ENCODE measurements at regions not wholly inside any gene's neighbourhood (a gene's known extent, or its start where the extent isn't known, plus 50 kb on each side); places are given as distances from the start of the nearest gene placed in this dataset.

DNA sequence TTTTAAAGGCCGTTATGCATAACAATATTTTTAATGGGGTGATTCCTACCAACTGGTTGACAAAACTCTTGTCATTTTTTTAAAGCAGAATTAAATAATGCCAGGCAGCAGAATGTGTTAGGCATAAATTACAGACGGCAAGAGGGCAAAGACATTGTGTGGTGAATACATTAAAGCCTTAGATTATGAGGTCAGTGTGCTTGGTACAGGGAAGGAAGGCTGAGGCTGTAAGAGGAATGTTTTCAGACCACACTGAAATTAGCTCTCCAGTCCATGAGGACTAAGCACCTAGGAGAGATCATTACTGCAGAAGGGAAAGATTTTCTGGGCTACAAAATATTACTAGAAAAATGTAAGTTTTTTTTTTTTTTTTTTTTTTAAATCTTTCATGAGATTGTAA, 312.8 kb upstream of the PRKCQ start:
- ChIA-PET CTCF (interaction anchor here (0.7 kb wide), 1 partner anchor 106 kb away, joined by 4 read pairs; no protein-coding TSS in a partner anchor), POLR2A (no interaction called here)
- Mint-ChIP-seq H3K4me1 (no peaks in the 10 kb centered on the region), H3K9me3 (ENCODE audit: low read depth) (no peaks in the 10 kb centered on the region), H3K27ac (no peak overlapping the region), H3K4me3 (no peak overlapping the region), H3K36me3 (ENCODE audit: low read depth) (no peaks in the 10 kb centered on the region), H3K27me3 (peaks cover 4% of the 10 kb centered on the region)
- DNase-seq (no peak), ATAC-seq (no peak)
- intact Hi-C loops (cut with DNase I, micrococcal nuclease), result no loop called here

DNA sequence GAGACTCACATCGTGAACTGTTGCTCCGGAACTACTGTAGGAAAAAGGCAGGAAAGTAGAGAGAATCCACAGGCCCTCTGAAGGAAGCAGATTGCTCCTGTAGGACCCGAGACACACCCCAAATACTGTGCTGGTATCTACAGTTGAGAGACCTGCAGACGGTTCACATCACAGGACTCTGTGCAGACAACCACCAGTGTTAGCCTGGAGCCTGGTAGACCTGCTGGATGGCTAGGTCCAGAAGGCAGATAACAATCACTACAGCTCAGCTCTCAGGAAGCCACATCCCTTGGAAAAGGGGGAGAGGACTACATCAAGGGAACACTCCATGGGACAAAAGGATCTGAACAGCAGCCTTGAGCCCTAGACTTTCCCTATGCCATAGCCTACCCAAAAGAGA, 311.8 kb upstream of the PRKCQ start:
- H3K36me3 Mint-ChIP-seq (ENCODE audit: low read depth), result no peaks in the 10 kb centered on the region
- no peak overlapping the region for H3K27ac Mint-ChIP-seq
- peaks cover 4% of the 10 kb centered on the region for H3K27me3 Mint-ChIP-seq
- no peaks in the 10 kb centered on the region for H3K9me3 Mint-ChIP-seq (ENCODE audit: low read depth)
- ATAC-seq, result no peak
- POLR2A ChIA-PET, result no interaction called here
- CTCF ChIA-PET, result no interaction called here
- intact Hi-C loops (cut with DNase I, micrococcal nuclease), result no loop called here
- no peak for DNase-seq
- no peaks in the 10 kb centered on the region for H3K4me1 Mint-ChIP-seq
- no peak overlapping the region for H3K4me3 Mint-ChIP-seq

DNA sequence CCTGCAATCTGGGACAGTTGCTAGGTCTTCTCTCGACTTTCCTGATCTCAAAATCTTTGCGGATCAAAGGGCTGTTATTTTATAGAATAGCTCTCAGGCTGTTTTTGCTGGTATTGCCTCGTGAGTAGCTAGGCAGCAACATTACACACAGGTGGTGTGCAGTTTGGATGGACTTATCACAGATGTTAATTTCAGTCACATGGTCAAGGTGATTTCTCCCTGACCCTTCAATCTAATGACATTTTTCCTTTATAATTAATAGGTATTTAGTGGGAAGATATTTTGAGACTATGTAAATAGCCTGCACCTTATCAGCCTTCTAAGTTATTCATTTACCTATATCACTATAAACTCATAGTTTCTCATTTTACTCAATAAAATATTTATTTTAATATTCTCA, 309.6 kb upstream of the PRKCQ start:
- no peak for DNase-seq
- intact Hi-C loops (cut with DNase I, micrococcal nuclease), result no loop called here

DNA sequence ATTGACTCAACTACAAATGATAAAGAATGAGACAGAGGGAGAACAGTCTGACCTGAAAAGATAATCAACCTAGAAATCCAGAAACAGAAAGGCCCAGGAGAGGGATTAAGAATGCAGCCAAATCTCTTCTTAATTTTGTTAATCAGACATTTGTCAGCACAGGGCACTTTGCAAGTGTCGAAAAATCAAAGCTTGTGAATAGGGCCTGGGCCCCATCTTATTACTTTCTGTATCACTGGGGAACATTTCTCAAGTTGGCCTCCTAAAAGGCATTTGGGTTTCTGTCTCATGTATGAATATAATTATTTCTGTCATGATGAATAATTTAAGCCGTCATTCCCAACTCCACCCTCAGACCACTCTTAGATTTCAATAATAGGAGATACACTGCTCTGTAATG, 308.4 kb upstream of the PRKCQ start:
- intact Hi-C loops (cut with DNase I, micrococcal nuclease), result no loop called here
- ATAC-seq (no peak), DNase-seq (no peak)
- ChIA-PET POLR2A (no interaction called here), CTCF (interaction anchor here (0.6 kb wide), 1 partner anchor 573 kb away, joined by 4 read pairs; no protein-coding TSS in a partner anchor)
- H3K4me3 Mint-ChIP-seq, result no peak overlapping the region
- no peaks in the 10 kb centered on the region for H3K36me3 Mint-ChIP-seq (ENCODE audit: low read depth)
- H3K27ac Mint-ChIP-seq, result no peak overlapping the region
- H3K9me3 Mint-ChIP-seq (ENCODE audit: low read depth), result no peaks in the 10 kb centered on the region
- H3K27me3 Mint-ChIP-seq, result peaks cover 4% of the 10 kb centered on the region
- H3K4me1 Mint-ChIP-seq, result peaks cover 4% of the 10 kb centered on the region

More for the DNA sequence above, 309.6 kb upstream of the PRKCQ start:
- H3K27ac Mint-ChIP-seq, result no peak overlapping the region
- no peaks in the 10 kb centered on the region for H3K36me3 Mint-ChIP-seq (ENCODE audit: low read depth)
- CTCF ChIA-PET, result interaction anchor here (1.0 kb wide), 1 partner anchor 29 kb away, joined by 3 read pairs; no protein-coding TSS in a partner anchor
- H3K4me3 Mint-ChIP-seq, result no peak overlapping the region
- no peaks in the 10 kb centered on the region for H3K9me3 Mint-ChIP-seq (ENCODE audit: low read depth)
- no peak for ATAC-seq
- H3K4me1 Mint-ChIP-seq, result peaks cover 4% of the 10 kb centered on the region
- H3K27me3 Mint-ChIP-seq, result no peaks in the 10 kb centered on the region
- POLR2A ChIA-PET, result no interaction called here

DNA sequence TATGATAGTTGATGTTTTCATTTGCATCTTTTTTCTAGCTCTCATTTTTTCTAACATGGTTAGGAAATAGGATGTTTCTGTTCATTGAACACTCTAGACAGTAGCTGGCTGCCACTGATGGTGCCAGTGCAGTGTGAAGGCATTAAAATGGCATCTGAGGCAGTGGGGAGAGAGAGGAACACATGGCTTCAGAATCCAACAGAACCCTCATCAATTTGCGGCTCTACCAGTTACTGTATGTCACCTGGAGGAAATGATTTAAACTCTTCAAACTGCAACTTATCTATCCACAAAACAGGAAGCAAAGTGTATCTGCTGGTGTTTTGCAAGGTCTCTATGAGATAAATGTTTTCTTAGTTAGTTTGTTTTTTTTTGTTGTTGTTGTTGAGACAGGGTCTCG, 305.2 kb upstream of the PRKCQ start:
- ATAC-seq, result no peak
- intact Hi-C loops (cut with DNase I, micrococcal nuclease), result no loop called here
- Mint-ChIP-seq H3K36me3 (ENCODE audit: low read depth) (no peaks in the 10 kb centered on the region), H3K4me3 (no peak overlapping the region), H3K27ac (no peak overlapping the region), H3K4me1 (peaks cover 4% of the 10 kb centered on the region), H3K27me3 (peaks cover 4% of the 10 kb centered on the region), H3K9me3 (ENCODE audit: low read depth) (no peaks in the 10 kb centered on the region)
- no peak for DNase-seq
- ChIA-PET POLR2A (no interaction called here), CTCF (no interaction called here)

DNA sequence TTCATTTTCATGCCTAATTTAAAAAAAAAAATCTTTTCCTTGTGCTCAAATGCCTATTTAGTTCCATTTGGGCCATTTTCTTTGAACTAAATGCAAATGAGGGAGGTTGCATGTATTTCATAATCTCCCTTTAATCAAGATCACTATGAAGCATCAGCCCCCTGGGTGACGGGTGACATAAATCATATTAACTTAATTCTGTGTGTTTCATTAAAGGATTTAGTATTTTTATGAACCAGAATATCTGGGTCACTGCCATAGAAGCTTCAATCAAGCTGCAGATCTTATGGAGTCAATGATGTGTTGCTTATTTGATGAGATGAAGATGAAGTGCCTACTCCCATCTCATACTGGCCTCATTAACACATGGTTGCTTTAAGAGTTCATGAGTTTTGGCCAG, 301.9 kb upstream of the PRKCQ start:
- H3K9me3 Mint-ChIP-seq (ENCODE audit: low read depth), result no peaks in the 10 kb centered on the region
- ATAC-seq (no peak), DNase-seq (no peak)
- no peaks in the 10 kb centered on the region for H3K36me3 Mint-ChIP-seq (ENCODE audit: low read depth)
- H3K4me3 Mint-ChIP-seq, result no peak overlapping the region
- intact Hi-C loops (cut with DNase I, micrococcal nuclease), result no loop called here
- peaks cover 6% of the 10 kb centered on the region for H3K27me3 Mint-ChIP-seq
- POLR2A ChIA-PET, result no interaction called here
- H3K27ac Mint-ChIP-seq, result no peak overlapping the region
- peaks cover 4% of the 10 kb centered on the region for H3K4me1 Mint-ChIP-seq
- CTCF ChIA-PET, result no interaction called here

DNA sequence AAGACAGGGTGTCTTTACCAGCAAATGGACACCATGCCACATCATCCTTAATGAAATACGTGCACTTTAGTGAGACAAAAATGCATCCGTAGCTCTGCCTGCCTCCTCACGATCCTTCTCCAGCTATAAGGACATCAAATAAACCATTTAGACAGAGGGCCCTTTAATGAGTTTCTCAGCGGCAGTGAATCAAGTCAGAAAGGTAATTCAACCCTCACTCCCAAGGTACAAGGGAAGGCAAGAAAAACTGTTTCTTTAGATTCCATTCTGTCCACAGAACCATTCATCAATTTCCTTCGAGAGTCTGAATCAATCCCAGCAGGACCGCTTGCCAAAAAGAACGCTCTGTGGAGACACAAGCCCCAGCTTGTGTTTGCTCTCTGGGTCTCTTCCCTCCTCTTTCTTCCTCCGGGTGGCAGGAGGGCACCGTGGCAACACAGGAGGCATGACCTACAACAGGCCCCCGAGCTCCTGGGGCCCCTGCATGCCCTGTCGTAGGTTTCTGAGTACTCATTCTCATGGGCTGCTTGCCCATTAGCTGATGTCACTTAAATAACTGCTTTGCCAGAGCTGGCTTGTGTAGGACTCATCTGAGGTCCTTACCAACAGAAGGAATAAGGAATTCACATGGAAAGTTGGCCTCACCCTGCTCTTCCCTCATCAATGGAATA, 297.8 kb upstream of the PRKCQ start:
- Mint-ChIP-seq H3K36me3 (ENCODE audit: low read depth) (no peaks in the 10 kb centered on the region), H3K27me3 (peaks cover 13% of the 10 kb centered on the region), H3K27ac (no peak overlapping the region), H3K4me3 (no peak overlapping the region), H3K4me1 (no peaks in the 10 kb centered on the region), H3K9me3 (ENCODE audit: low read depth) (no peaks in the 10 kb centered on the region)
- ChIA-PET CTCF (no interaction called here), POLR2A (no interaction called here)
- intact Hi-C loops (cut with DNase I, micrococcal nuclease), result no loop called here
- ATAC-seq, result no peak
- no peak for DNase-seq

DNA sequence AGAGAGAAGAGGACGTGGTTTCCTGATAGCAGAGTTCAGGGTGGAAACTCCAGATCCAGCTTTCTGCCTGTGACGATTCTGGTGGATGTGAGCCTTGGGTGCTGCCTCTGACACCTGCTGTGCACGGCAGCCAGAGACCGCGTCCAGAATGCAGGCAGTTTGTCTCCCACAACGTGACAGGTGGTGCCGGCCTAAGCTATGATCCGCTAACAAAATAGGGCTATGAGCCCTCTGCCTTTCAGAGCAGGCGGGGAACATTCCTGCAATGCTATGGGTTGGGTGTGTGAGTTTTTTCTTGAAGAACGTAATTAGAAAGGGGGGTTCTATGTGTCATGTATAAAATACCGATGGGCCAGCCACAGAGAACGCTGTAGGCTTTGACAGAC, 297.3 kb upstream of the PRKCQ start:
- POLR2A ChIA-PET, result no interaction called here
- H3K4me1 Mint-ChIP-seq, result no peaks in the 10 kb centered on the region
- CTCF ChIA-PET, result no interaction called here
- intact Hi-C loops (cut with DNase I, micrococcal nuclease), result no loop called here
- no peaks in the 10 kb centered on the region for H3K9me3 Mint-ChIP-seq (ENCODE audit: low read depth)
- no peaks in the 10 kb centered on the region for H3K36me3 Mint-ChIP-seq (ENCODE audit: low read depth)
- DNase-seq (no peak), ATAC-seq (no peak)
- no peak overlapping the region for H3K27ac Mint-ChIP-seq
- H3K27me3 Mint-ChIP-seq, result peaks cover 13% of the 10 kb centered on the region
- H3K4me3 Mint-ChIP-seq, result no peak overlapping the region

DNA sequence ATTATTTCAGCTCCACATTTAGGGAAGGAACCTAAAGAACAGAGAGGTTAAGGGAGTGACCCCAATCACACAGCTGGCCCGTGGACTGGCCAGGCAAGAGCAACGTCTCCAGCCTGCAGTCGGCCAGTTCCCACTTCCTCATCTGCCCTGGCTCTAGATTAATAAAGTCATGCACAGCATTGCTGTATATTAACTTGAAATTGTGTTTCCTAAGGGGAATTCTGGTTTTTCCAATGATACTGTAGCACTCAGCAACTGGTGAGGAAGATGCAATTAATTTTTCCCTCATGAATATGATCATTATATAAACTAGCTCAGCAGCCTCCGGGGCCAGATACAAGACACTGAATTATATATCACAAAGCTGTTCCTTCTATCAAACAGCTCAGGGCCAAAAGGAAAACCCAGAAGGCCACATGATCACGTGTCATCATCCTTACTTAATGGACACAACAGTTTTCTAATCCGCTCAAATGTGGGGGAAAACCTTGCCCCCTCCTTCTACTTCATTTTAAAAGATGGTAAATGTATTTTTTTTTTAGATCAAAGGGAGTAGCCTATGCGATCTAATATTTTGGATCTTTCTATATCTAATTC, 295.3 kb upstream of the PRKCQ start:
- Mint-ChIP-seq H3K27ac (no peak overlapping the region), H3K4me3 (no peak overlapping the region), H3K36me3 (ENCODE audit: low read depth) (no peaks in the 10 kb centered on the region), H3K9me3 (ENCODE audit: low read depth) (no peaks in the 10 kb centered on the region), H3K27me3 (peaks cover 13% of the 10 kb centered on the region), H3K4me1 (no peaks in the 10 kb centered on the region)
- POLR2A ChIA-PET, result no interaction called here
- ATAC-seq (no peak), DNase-seq (no peak)
- CTCF ChIA-PET, result no interaction called here
- intact Hi-C loops (cut with DNase I, micrococcal nuclease), result no loop called here

DNA sequence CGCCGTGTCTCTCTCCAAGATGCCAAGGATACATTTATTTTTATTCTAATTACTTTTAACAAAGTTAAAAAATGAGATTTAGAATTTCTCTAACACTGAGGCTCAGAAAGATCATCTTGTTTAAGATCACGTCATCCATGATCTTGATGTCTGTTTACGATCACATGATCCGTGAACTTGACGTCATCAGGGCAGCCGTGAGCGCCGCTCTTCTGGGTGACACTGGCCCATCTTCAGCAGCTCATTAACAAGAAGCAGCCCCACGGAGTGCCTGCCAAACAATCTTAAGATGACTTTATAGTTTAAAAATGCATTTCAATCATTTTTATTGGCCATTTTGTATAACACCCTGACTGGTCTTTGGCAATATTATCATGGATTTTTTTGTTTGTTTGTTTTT, 291.1 kb upstream of the PRKCQ start:
- Mint-ChIP-seq H3K27me3 (peaks cover 8% of the 10 kb centered on the region), H3K36me3 (ENCODE audit: low read depth) (no peaks in the 10 kb centered on the region), H3K4me1 (no peaks in the 10 kb centered on the region), H3K9me3 (ENCODE audit: low read depth) (no peaks in the 10 kb centered on the region), H3K27ac (no peak overlapping the region), H3K4me3 (no peak overlapping the region)
- DNase-seq (no peak), ATAC-seq (no peak)
- intact Hi-C loops (cut with DNase I, micrococcal nuclease), result no loop called here
- ChIA-PET POLR2A (no interaction called here), CTCF (no interaction called here)

DNA sequence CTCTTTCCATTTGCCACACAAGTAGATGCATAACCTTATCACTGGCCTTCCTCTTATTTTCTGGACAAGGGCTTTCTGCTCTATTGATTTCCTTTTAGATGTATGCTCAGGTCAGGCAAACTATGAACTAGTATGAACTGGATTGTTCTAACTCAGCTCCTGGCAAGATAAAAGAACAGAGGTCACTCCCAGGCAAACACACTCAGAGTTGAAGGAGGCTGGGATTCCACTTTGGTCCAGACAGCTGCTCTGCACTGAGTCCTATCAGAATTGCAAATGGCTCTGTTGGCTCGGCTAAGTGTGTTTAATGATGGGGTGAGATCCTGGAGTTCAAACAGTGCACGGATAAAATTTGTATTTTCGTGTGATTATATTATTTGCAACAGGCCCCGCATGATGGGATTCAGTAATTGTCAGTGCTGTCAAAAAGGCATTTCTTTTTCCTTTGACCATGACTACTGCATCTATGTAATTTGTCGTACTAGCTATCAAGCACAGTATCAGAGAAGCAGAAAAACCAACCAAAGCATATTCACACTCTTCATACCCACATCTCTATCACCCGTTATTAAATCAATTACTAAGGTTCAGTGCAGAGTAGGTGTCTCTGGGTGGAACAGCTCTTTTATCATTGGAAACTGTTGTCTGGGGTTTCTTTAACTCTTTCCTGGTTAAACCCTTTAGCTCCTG, 288.1 kb upstream of the PRKCQ start:
- ATAC-seq (no peak), DNase-seq (no peak)
- Mint-ChIP-seq H3K27me3 (no peaks in the 10 kb centered on the region), H3K4me1 (no peaks in the 10 kb centered on the region), H3K36me3 (ENCODE audit: low read depth) (no peaks in the 10 kb centered on the region), H3K4me3 (no peak overlapping the region), H3K27ac (no peak overlapping the region), H3K9me3 (ENCODE audit: low read depth) (no peaks in the 10 kb centered on the region)
- CTCF ChIA-PET, result interaction anchor here (0.6 kb wide), 1 partner anchor 288 kb away, joined by 3 read pairs; no protein-coding TSS in a partner anchor
- POLR2A ChIA-PET, result no interaction called here
- intact Hi-C loops (cut with DNase I, micrococcal nuclease), result no loop called here

DNA sequence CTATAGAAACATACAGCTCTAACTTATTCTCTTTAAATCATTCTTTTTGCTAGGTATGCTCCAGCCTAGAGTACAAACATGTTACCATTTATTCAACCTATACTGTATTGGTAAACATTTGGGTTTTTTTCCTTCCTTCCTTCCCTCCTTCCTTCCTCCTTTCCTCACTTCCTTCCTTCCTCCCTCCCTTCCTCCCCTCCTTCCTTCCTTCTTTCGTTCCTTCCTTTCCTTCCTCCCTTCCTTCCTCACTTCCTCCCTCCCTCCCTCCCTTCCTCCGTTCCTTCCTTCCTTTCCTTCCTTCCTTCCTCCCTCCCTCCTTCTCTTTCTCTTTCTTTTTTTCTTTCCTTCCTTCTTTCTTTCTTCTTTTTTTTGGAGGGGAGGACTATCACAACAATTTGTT, 286.7 kb upstream of the PRKCQ start:
- no peaks in the 10 kb centered on the region for H3K4me1 Mint-ChIP-seq
- no peak overlapping the region for H3K27ac Mint-ChIP-seq
- peaks cover 2% of the 10 kb centered on the region for H3K9me3 Mint-ChIP-seq (ENCODE audit: low read depth)
- H3K27me3 Mint-ChIP-seq, result no peaks in the 10 kb centered on the region
- ChIA-PET CTCF (no interaction called here), POLR2A (no interaction called here)
- ATAC-seq, result no peak
- H3K36me3 Mint-ChIP-seq (ENCODE audit: low read depth), result no peaks in the 10 kb centered on the region
- no peak for DNase-seq
- no peak overlapping the region for H3K4me3 Mint-ChIP-seq
- intact Hi-C loops (cut with DNase I, micrococcal nuclease), result no loop called here
